ACHN (cell line): ENCODE measurements at regions not wholly inside any gene's neighbourhood (a gene's known extent, or its start where the extent isn't known, plus 50 kb on each side); places are given as distances from the start of the nearest gene placed in this dataset.
"Not testable (repeated sequence)": the region's sequence is repeated elsewhere in the genome, so short reads cannot be mapped to it uniquely, and the experiment has no call there.

Source experiments
- DNase-seq: peaks from one replicate; pipeline ENCODE4 v3.0.0-alpha.2; 2015
- in situ Hi-C: cut with HindIII; loops from 2 replicates; pipeline ENCODE4 v1.10.0; 2017; ENCODE audit warnings: low sequenced_read_pairs, low pct_ligation_motif_present, low pct_unique_long_range_greater_than_20kb

- DNase-seq: no peak
- in situ Hi-C loops: no loop called here
Measured at GRCh38 chr17:37859451-37859850, 64.8 kb upstream of the TBC1D3K start.

GRCh38 chr17:37858391-37858790 is 65.8 kb upstream of the TBC1D3K start:
- in situ Hi-C loops: not testable (repeated sequence)

GRCh38 chr17:37856245-37856644 is 68.0 kb upstream of the TBC1D3K start:
- in situ Hi-C loops: no loop called here
- no peak for DNase-seq

More at GRCh38 chr17:37858391-37858790, 65.8 kb upstream of the TBC1D3K start:
- not testable (repeated sequence) for DNase-seq

GRCh38 chr17:37849617-37849972 is 74.6 kb upstream of the TBC1D3K start:
- DNase-seq: peak; percentile 59
- in situ Hi-C loops: no loop called here

- peak; percentile 98 for DNase-seq
- in situ Hi-C loops: no loop called here
Measured at GRCh38 chr17:37848690-37849616, 75.3 kb upstream of the TBC1D3K start.

GRCh38 chr17:37847811-37848331 is 76.3 kb upstream of the TBC1D3K start:
- in situ Hi-C loops: no loop called here
- DNase-seq: no peak

GRCh38 chr17:37847102-37847501 is 77.1 kb upstream of the TBC1D3K start:
- DNase-seq: no peak

GRCh38 chr17:37844977-37845293 is 79.3 kb upstream of the TBC1D3K start:
- in situ Hi-C loops: no loop called here

More at GRCh38 chr17:37847102-37847501, 77.1 kb upstream of the TBC1D3K start:
- in situ Hi-C loops: no loop called here

GRCh38 chr17:37844158-37844976 is 79.8 kb upstream of the TBC1D3K start:
- DNase-seq: no peak
- in situ Hi-C loops: no loop called here

More at GRCh38 chr17:37844977-37845293, 79.3 kb upstream of the TBC1D3K start:
- DNase-seq: no peak

- in situ Hi-C loops: no loop called here
- DNase-seq: no peak
Measured at GRCh38 chr17:37842401-37842800, 81.8 kb upstream of the TBC1D3K start.

- DNase-seq: no peak
- in situ Hi-C loops: no loop called here
Measured at GRCh38 chr17:37841232-37841631, 83.0 kb upstream of the TBC1D3K start.

- no peak for DNase-seq
- in situ Hi-C loops: no loop called here
Measured at GRCh38 chr17:37840576-37840975, 83.6 kb upstream of the TBC1D3K start.

GRCh38 chr17:37839196-37839978 is 84.8 kb upstream of the TBC1D3K start:
- DNase-seq: no peak
- in situ Hi-C loops: no loop called here

GRCh38 chr17:37838276-37838675 is 85.9 kb upstream of the TBC1D3K start:
- DNase-seq: no peak
- in situ Hi-C loops: no loop called here

GRCh38 chr17:37836593-37836992 is 87.6 kb upstream of the TBC1D3K start:
- in situ Hi-C loops: no loop called here
- no peak for DNase-seq

- no peak for DNase-seq
- in situ Hi-C loops: no loop called here
Measured at GRCh38 chr17:37834168-37834567, 89.3 kb upstream of the HNF1B start.

GRCh38 chr17:37833237-37833859 is 88.5 kb upstream of the HNF1B start:
- no peak for DNase-seq
- in situ Hi-C loops: no loop called here

GRCh38 chr17:37831986-37832385 is 87.1 kb upstream of the HNF1B start:
- no peak for DNase-seq
- in situ Hi-C loops: no loop called here
